ENCODE measurements at regions not wholly inside any gene's neighbourhood (a gene's known extent, or its start where the extent isn't known, plus 50 kb on each side); places are given as distances from the start of the nearest gene placed in this dataset.

DNA sequence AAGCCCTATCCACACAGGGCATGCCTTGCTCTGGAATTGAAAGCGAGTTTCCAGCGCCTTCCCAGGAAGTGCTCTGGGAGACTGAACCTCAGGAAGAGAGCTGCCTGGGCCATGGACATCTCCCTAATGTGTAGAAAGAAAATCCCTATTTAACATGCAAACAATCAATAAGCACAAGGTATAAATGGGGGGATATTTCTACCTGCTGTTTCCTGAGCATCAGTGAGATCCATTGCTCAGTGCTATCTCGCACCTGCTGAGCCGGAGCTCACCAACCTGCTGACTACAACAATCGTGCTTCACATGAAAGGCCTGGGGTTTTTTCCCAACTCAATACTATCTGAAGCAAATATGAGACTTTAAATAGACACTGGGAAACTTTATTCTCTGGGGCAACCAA lies 584.0 kb downstream of the GLRX3 start:
- Histone ChIP-seq H3K4me1 (ENCODE audit: low read depth) (no peaks in the 10 kb centered on the region), H3K36me3 (ENCODE audit: low read depth) (no peaks in the 10 kb centered on the region), H3K9me3 (no peaks in the 10 kb centered on the region), H3K4me3 (no peak overlapping the region)
- no peak for TF ChIP-seq CTCF (IDR thresholded peaks at IDR 0.05)
- DNase-seq, result no peak
- ATAC-seq, result no peak
- intact Hi-C loops (cut with DNase I, micrococcal nuclease), result no loop called here

GRCh38 chr10:130721971-130722370 lies 585.8 kb downstream of the GLRX3 start:
- DNase-seq (no peak), ATAC-seq (no peak)
- Histone ChIP-seq H3K4me1 (ENCODE audit: low read depth) (no peaks in the 10 kb centered on the region), H3K4me3 (no peak overlapping the region), H3K9me3 (no peaks in the 10 kb centered on the region), H3K36me3 (ENCODE audit: low read depth) (no peaks in the 10 kb centered on the region)
- no peak for TF ChIP-seq CTCF (IDR thresholded peaks at IDR 0.05)
- intact Hi-C loops (cut with DNase I, micrococcal nuclease), result no loop called here

DNA sequence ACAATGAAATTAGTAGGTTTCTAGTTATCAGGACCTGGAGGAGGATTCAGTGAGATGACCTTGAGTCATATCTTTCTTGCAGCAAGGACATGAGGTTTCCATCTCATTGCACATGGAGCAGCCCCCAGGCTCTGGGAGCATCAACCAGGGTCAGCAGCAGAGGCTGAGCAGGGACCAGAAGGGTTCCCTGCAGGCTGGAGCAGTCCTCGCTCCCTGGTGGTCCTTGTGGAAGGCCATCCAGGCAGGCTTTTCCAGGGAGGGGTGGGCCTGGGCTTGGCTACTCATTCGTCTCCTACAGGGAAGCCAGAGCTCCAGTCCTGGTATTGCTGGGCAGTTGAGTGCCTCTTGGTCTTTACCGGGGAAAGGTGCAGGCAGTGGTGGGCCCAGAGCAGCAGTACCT lies 587.5 kb downstream of the GLRX3 start:
- intact Hi-C loops (cut with DNase I, micrococcal nuclease), result no loop called here
- ATAC-seq, result no peak

GRCh38 chr10:130725474-130725970 lies 586.0 kb downstream of the TCERG1L start:
- no peak for ATAC-seq
- no peak for TF ChIP-seq CTCF (IDR thresholded peaks at IDR 0.05)
- H3K4me1 ChIP-seq (ENCODE audit: low read depth), result no peaks in the 10 kb centered on the region
- no peak for DNase-seq
- H3K9me3 ChIP-seq, result no peaks in the 10 kb centered on the region
- H3K4me3 ChIP-seq, result no peak overlapping the region
- H3K36me3 ChIP-seq (ENCODE audit: low read depth), result no peaks in the 10 kb centered on the region
- intact Hi-C loops (cut with DNase I, micrococcal nuclease), result no loop called here

More for the DNA sequence above, 587.5 kb downstream of the GLRX3 start:
- Histone ChIP-seq H3K4me3 (no peak overlapping the region), H3K4me1 (ENCODE audit: low read depth) (no peaks in the 10 kb centered on the region), H3K36me3 (ENCODE audit: low read depth) (no peaks in the 10 kb centered on the region), H3K9me3 (no peaks in the 10 kb centered on the region)
- no peak for TF ChIP-seq CTCF (IDR thresholded peaks at IDR 0.05)
- no peak for DNase-seq

GRCh38 chr10:130726996-130727725 lies 584.4 kb downstream of the TCERG1L start:
- intact Hi-C loops (cut with DNase I, micrococcal nuclease), result no loop called here
- no peaks in the 10 kb centered on the region for H3K9me3 ChIP-seq
- TF ChIP-seq CTCF (IDR thresholded peaks at IDR 0.05), result no peak
- no peaks in the 10 kb centered on the region for H3K36me3 ChIP-seq (ENCODE audit: low read depth)
- no peaks in the 10 kb centered on the region for H3K4me1 ChIP-seq (ENCODE audit: low read depth)
- DNase-seq, result no peak
- no peak for ATAC-seq
- H3K4me3 ChIP-seq, result no peak overlapping the region
